ENCODE measurements at regions not wholly inside any gene's neighbourhood (a gene's known extent, or its start where the extent isn't known, plus 50 kb on each side); places are given as distances from the start of the nearest gene placed in this dataset.

DNA sequence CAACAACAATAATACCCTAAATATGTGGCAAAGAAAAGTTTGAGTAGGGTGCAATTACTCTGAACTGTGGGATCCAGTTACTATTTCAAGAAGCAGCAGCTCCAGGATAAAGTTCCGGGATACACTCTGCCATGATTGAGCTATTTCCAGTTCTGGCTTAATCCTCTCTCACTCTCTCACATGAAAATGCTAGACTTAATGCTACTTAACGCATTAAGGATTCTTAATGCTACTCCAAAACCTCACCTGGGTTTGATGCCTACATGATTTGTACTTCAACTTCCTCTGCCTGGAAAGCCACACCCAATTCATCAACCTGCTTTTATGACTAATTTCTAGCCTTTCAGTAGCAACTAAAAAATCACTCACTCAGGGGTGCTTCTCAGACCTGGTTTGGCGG lies 151.1 kb upstream of the HNMT start:
- TF ChIP-seq, protein P1, sequence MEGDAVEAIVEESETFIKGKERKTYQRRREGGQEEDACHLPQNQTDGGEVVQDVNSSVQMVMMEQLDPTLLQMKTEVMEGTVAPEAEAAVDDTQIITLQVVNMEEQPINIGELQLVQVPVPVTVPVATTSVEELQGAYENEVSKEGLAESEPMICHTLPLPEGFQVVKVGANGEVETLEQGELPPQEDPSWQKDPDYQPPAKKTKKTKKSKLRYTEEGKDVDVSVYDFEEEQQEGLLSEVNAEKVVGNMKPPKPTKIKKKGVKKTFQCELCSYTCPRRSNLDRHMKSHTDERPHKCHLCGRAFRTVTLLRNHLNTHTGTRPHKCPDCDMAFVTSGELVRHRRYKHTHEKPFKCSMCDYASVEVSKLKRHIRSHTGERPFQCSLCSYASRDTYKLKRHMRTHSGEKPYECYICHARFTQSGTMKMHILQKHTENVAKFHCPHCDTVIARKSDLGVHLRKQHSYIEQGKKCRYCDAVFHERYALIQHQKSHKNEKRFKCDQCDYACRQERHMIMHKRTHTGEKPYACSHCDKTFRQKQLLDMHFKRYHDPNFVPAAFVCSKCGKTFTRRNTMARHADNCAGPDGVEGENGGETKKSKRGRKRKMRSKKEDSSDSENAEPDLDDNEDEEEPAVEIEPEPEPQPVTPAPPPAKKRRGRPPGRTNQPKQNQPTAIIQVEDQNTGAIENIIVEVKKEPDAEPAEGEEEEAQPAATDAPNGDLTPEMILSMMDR (IDR thresholded peaks at IDR 0.05; ENCODE audit: insufficient read depth, low read depth, low read length), result no peak
- TF ChIP-seq EZH2 (IDR thresholded peaks at IDR 0.05; ENCODE audit: insufficient read depth, low read length), result no peak
